SJCRH30 (cell line): ENCODE measurements at regions not wholly inside any gene's neighbourhood (a gene's known extent, or its start where the extent isn't known, plus 50 kb on each side); places are given as distances from the start of the nearest gene placed in this dataset.

Experiments used
- DNase-seq, 2 experiments: peaks; one replicate each; pipeline ENCODE4 v3.0.0-alpha.2; 2015 to 2020
- H3K27ac ChIP-seq: fragments of 250-450 bp; sonication (Bioruptor Pico); 2 replicates; pipeline ENCODE4 v1.5.1; 2020; ENCODE audit warnings: mild to moderate bottlenecking, moderate library complexity
- H3K27me3 ChIP-seq: fragments of 250-450 bp; sonication (Bioruptor Pico); 2 replicates; pipeline ENCODE4 v1.5.1; 2020; ENCODE audit warnings: mild to moderate bottlenecking, moderate library complexity
- H3K36me3 ChIP-seq: fragments of 250-450 bp; sonication (Bioruptor Pico); 2 replicates; pipeline ENCODE4 v1.5.1; 2020; ENCODE audit warnings: mild to moderate bottlenecking, moderate library complexity
- H3K4me1 ChIP-seq: fragments of 250-450 bp; sonication (Bioruptor Pico); 2 replicates; pipeline ENCODE4 v1.5.1; 2020; ENCODE audit warnings: mild to moderate bottlenecking, moderate library complexity
- H3K4me3 ChIP-seq: fragments of 250-450 bp; sonication (Bioruptor Pico); 2 replicates; pipeline ENCODE4 v1.5.1; 2020; ENCODE audit warnings: mild to moderate bottlenecking, moderate library complexity
- H3K9me3 ChIP-seq: fragments of 250-450 bp; sonication (Bioruptor Pico); replicated peaks from 2 replicates; pipeline ENCODE4 v1.5.1; 2020; ENCODE audit warnings: mild to moderate bottlenecking, moderate library complexity

DNA sequence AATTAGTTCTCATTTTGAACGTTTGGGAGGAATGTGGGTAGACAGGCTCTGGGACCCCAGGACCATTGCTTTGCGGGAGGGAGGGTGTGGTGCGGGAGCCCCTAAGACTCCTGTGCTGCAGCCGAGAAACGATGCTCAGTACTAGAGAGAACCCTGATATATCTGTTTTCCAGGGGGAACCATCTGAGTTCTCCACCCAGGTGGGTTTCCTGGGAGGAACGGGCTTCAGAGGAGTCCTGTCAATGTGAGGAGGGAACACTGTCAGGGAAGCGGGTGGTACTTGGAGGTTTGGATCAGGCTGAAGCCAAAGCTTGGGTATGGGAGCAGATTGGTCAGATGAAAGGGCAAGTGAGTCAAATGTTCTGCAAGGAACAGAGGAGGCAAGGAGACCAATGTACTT lies 358.0 kb downstream of the FGF9 start:
- Histone ChIP-seq H3K27me3 (no peaks in the 10 kb centered on the region), H3K4me3 (no peak overlapping the region), H3K9me3 (no peaks in the 10 kb centered on the region), H3K27ac (no peak overlapping the region), H3K36me3 (no peaks in the 10 kb centered on the region), H3K4me1 (no peaks in the 10 kb centered on the region)
- DNase-seq, result no peak

DNA sequence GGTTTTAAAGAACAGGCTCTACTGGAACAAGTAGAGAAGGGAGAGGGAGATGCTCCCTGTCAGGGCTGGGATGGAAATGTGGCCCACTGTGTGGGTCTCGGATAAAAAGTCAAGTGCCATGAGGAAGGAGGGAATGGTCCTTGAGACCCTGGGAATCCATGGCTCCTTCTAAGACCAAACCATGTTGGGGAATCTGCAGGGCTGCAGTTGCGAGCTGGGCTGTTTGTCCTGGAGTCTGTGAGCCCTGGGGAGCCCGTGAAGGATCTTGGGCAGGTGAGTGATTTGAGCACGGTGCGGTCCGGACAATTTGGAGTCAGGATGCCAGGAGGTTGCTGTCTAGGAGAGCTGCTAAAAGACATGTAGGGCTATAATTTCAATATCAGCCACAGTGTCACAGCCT lies 359.4 kb downstream of the FGF9 start:
- no peak for DNase-seq
- Histone ChIP-seq H3K4me3 (no peak overlapping the region), H3K9me3 (no peaks in the 10 kb centered on the region), H3K27me3 (no peaks in the 10 kb centered on the region), H3K27ac (no peak overlapping the region), H3K36me3 (no peaks in the 10 kb centered on the region), H3K4me1 (no peaks in the 10 kb centered on the region)

DNA sequence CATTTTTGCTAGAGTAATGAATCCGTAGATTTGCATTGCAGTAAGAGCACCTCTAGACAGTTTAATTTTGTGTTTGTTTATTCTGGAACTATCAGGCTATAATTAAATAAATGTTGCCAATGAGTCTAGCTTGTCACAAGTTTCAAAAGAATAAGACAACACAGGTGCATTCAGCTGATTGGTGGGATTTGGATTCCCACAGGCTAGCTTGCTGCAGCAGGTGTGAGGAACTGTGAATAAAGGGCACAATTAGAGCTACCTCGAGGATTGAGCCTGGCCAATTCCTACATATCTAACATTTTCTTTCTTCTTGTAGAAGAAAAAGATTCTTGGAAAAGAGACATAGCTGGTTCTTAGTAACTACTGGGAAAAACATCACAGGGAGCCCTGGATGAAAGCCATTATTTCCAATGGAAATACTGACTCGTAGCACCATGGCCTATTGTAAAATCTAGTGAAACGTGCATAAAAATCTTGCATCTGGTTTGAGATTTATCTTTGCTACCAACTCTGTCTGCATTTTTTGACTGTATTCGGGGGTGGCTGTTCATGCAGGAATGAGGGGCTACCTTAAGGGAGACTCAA lies 360.9 kb downstream of the FGF9 start:
- no peak for DNase-seq
- Histone ChIP-seq H3K27ac (no peak overlapping the region), H3K4me3 (no peak overlapping the region), H3K27me3 (no peaks in the 10 kb centered on the region), H3K9me3 (no peaks in the 10 kb centered on the region), H3K4me1 (no peaks in the 10 kb centered on the region), H3K36me3 (no peaks in the 10 kb centered on the region)

DNA sequence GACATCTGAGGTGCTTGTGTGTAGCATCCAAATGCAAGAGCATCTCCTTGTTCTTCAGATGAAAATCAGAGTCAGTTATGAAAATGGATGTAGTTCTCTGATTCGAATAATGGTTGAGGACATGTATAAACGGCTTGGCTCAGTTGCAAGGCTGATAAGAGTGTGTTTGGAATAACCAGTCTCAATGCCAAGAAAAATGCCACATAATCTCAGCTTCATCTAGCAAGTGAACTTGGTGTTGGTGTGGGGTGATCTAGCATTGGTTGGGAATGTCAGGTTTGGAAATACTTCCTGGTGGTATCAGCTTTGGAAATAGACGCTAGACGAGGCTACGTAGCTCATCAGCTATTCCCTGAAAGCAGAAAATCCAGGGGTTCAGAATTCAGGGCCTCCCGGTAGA lies 362.0 kb downstream of the FGF9 start:
- no peak for DNase-seq
- no peaks in the 10 kb centered on the region for H3K4me1 ChIP-seq
- H3K4me3 ChIP-seq, result no peak overlapping the region
- no peak overlapping the region for H3K27ac ChIP-seq
- no peaks in the 10 kb centered on the region for H3K27me3 ChIP-seq
- no peaks in the 10 kb centered on the region for H3K9me3 ChIP-seq
- no peaks in the 10 kb centered on the region for H3K36me3 ChIP-seq

DNA sequence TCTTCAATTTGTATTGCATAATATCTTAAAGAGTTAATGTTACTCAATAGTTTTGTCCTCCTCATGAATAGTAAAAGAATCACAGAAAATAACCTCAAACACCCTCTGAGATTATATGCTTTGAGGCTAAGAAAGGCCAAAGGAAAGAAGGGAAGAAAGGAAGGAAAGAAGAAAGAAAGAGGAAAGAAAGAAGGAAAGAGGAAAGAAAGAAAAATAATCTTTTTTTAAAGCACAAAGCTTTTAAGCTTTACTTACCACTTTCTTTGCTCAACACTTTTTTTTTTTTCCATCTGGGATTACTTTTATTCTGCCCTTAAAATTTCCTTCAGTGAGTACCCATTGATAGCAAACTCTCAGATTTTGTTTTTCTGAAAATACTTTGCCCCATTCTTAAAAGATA lies 369.1 kb downstream of the FGF9 start:
- Histone ChIP-seq H3K4me3 (no peak overlapping the region), H3K36me3 (no peaks in the 10 kb centered on the region), H3K9me3 (no peaks in the 10 kb centered on the region), H3K27me3 (no peaks in the 10 kb centered on the region), H3K4me1 (no peaks in the 10 kb centered on the region), H3K27ac (no peak overlapping the region)
- no peak for DNase-seq

DNA sequence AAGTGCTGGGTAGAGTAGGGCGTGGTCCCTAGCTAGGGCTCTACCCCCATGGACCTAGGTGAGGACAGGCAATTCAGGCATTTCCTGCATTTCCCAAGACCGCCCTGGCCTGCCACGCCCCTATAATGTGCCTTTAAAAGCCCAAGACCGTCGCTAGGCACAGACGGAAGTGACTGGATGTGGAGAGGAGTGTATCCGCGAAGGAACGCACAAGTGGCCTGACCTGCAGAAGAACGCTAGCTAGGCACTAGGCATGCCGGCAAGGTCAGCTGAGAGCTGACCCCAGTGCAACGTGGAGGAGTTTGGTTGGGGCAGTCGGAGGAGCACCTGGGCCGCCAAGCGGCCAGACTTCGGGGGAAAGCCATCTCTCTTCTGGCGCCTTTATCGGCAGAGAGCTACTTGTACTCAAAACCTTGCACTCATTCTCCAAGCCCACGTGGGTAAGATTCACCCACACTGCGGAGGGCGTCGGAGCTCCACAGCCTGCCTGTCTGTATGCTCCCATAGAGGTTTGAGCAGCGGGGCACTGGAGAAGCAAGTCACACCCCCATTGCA lies 370.0 kb downstream of the FGF9 start:
- no peaks in the 10 kb centered on the region for H3K4me1 ChIP-seq
- no peaks in the 10 kb centered on the region for H3K9me3 ChIP-seq
- no peak overlapping the region for H3K27ac ChIP-seq
- H3K36me3 ChIP-seq, result no peaks in the 10 kb centered on the region
- no peak overlapping the region for H3K4me3 ChIP-seq
- H3K27me3 ChIP-seq, result no peaks in the 10 kb centered on the region
- DNase-seq, result no peak

DNA sequence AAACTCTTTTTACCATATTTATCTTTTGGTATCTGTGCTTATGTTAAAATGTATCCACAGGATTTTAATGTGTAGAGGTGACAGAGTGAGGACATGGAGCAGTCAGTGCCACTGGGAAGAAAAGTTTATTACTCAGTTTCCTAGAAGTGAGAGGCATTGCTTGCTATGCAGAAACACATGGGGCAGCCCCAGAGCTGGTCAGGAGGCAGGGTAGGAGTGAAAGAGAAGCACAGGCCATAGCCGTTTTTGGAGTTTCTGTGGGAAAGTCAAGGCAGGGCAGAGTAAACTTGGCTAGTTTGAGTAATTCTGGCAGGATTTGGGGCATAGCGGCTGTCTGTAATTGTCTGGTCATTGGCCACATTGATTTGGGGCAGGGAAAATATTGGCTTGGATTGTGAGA lies 370.9 kb downstream of the FGF9 start:
- H3K4me1 ChIP-seq, result no peaks in the 10 kb centered on the region
- H3K9me3 ChIP-seq, result no peaks in the 10 kb centered on the region
- no peak for DNase-seq
- no peak overlapping the region for H3K27ac ChIP-seq
- no peak overlapping the region for H3K4me3 ChIP-seq
- H3K27me3 ChIP-seq, result no peaks in the 10 kb centered on the region
- no peaks in the 10 kb centered on the region for H3K36me3 ChIP-seq

DNA sequence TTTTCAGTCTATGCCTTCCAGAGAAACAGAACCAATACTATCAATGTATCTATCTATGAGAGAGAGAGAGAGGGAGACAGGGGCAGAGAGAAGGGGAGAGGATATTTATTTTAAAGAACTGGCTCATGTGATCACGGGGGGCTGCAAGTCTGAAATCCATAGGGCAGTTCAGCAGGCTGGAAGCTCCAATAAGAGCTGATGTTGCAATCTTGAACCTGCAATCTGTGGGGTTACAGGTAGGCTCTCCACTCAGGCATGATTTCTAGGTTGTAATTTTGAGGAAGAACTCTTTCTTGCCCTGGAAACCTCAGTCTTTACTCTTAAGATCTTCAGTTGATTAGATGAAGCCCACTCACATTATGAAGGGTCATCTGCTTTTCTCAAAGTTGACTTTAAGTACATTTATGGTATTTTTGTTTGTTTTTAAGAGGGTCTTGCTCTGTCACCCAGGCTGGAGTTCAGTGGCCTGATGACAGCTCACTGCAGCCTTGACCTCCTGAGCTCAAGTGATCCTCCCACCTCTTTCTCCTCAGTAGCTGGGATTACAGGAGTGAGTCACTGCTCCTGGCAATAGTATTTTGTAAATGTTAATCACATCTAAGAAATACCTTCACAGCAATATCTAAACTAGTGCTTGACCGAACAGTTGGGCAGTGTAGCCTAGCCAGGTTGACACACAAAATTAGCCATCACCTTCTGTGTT lies 376.4 kb downstream of the FGF9 start:
- Histone ChIP-seq H3K36me3 (no peaks in the 10 kb centered on the region), H3K27me3 (0 out of 2 replicates have a peak, but pooled peaks cover 4% of the 10 kb centered on the region), H3K9me3 (no peaks in the 10 kb centered on the region), H3K4me3 (no peak overlapping the region), H3K27ac (no peak overlapping the region), H3K4me1 (no peaks in the 10 kb centered on the region)
- DNase-seq, result no peak

DNA sequence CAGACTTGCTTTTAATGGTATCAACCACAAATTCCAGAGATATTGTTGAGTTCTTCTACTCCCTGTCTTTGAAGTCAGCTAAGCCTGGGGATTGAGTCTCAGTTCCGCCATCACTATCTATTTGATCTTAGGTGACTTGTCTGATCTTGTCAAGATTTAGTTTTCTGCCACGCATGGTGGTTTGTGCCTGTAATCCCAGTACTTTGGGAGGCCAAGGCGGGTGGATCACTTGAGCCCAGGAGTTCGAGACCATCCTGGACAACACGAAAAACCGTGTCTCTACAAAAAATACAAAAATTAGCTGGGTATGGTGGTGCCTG lies 376.9 kb downstream of the FGF9 start:
- Histone ChIP-seq H3K27me3 (0 out of 2 replicates have a peak, but pooled peaks cover 4% of the 10 kb centered on the region), H3K4me1 (no peaks in the 10 kb centered on the region), H3K27ac (no peak overlapping the region), H3K4me3 (no peak overlapping the region), H3K9me3 (no peaks in the 10 kb centered on the region), H3K36me3 (no peaks in the 10 kb centered on the region)
- no peak for DNase-seq

DNA sequence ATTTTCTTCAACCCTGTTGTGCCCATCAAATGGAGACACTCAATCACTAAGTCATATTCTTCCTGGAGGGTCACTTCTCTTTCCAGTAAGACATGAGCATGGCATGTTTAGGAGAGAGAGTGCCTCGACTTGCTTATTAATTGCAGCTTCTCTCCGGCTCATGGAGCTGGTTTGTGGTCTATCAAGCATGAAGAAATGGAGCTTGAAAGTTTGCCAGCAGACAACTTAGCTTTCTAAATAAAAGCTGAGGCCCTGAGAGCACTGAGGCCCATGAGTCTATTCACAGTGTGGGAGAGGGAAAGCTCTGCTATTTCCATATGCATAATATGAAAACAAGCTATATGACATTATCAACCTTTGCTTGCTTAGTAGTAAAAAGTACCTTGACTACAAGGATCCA lies 378.5 kb downstream of the FGF9 start:
- H3K9me3 ChIP-seq, result no peaks in the 10 kb centered on the region
- no peak overlapping the region for H3K4me3 ChIP-seq
- no peaks in the 10 kb centered on the region for H3K4me1 ChIP-seq
- no peaks in the 10 kb centered on the region for H3K36me3 ChIP-seq
- H3K27ac ChIP-seq, result no peak overlapping the region
- peaks cover 4% of the 10 kb centered on the region; the same call in 1 of the 2 replicates for H3K27me3 ChIP-seq
- DNase-seq, result no peak

DNA sequence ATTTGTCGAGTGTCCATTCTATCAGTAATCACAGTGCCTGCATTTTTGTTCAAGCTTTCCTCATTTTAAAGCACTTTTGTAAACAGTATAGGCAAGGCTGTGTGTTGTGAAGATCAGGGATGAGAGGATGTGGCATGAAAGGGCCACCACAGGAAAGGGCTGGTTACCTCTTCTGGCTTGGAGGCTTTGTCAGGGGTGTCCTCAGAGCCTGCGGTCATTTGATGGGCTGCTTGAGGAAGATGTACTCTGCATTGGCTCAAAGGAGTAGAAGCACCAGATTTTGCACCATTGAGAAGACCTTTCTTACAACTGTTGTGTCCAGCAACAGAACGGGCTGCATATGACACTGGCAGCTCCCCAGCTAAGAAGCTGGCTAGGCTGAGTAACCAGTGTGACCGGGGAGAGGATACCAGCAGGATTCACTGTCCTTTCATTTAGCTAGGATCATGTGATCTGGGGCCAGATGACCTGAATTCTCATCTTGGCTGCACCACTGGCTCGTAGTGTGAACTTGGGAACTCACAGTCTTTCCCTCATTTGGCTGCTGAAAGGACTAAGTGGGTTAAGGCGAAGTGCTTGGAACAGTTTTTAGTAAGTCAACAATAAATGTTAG lies 380.2 kb downstream of the FGF9 start:
- Histone ChIP-seq H3K9me3 (no peaks in the 10 kb centered on the region), H3K4me1 (no peaks in the 10 kb centered on the region), H3K4me3 (no peak overlapping the region), H3K36me3 (no peaks in the 10 kb centered on the region), H3K27ac (no peak overlapping the region), H3K27me3 (peaks cover 11% of the 10 kb centered on the region)
- DNase-seq, result no peak

DNA sequence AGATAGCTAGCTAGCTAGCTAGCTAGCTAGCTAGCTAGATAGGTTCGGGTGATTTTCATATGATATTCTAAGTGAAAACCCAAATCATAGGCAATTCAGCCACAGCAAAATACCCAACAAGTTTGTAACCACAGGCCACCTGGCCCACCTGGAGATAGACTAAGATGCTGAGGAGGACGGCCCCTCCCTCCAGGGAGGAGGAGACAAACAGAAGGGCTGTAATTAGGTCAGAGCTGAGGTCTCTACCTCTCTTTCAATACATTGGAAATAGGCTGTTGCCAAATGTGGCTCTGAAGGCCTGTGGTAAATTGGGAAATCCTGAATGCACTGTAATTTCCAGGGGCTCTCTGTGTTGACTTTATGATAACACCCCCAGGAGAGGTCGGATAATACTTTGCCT lies 382.2 kb downstream of the FGF9 start:
- Histone ChIP-seq H3K4me3 (no peak overlapping the region), H3K9me3 (no peaks in the 10 kb centered on the region), H3K4me1 (no peaks in the 10 kb centered on the region), H3K36me3 (no peaks in the 10 kb centered on the region), H3K27me3 (peaks cover 7% of the 10 kb centered on the region), H3K27ac (no peak overlapping the region)
- no peak for DNase-seq

DNA sequence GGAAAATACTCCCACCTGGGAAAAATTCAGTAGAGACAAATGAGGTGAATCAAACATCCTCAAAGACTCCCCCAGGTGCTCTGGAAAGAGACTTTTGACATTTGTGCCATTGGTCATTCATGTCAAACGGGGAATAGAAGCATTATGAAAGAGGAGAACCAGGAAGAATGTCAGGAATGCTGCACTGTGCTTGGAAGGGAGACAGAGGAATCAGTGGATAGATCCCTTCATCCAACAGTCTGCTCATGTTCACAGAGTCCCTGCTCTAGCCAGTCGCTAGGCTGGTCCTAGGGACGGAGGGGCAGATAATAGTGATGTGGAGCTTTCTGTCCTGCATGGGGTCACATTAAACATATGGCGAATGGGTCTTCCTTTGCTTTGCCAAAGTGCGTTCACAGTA lies 384.4 kb downstream of the FGF9 start:
- Histone ChIP-seq H3K36me3 (no peaks in the 10 kb centered on the region), H3K4me1 (no peaks in the 10 kb centered on the region), H3K27ac (no peak overlapping the region), H3K27me3 (peaks cover 7% of the 10 kb centered on the region), H3K9me3 (no peaks in the 10 kb centered on the region), H3K4me3 (no peak overlapping the region)
- no peak for DNase-seq

DNA sequence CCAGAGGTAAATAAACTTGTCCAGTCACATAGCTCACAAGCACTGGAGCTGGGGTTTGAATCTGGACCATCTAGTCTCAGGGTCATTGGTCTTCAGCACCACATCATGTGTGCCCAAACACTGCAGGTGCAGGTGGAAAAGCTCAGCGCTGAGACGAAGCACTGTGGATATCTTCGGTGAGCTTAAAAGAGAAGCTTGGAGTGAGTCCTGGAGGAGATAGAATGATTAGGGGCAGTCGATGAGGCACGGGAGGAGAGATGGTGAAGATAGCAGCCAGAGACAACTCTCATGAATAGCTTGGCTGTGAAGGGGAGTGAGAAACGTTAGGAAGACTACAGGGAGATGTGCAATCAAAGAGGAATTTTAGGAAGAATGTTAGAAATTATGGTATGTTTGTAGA lies 389.3 kb downstream of the FGF9 start:
- no peak overlapping the region for H3K4me3 ChIP-seq
- H3K4me1 ChIP-seq, result no peaks in the 10 kb centered on the region
- no peaks in the 10 kb centered on the region for H3K9me3 ChIP-seq
- no peak overlapping the region for H3K27ac ChIP-seq
- no peak for DNase-seq
- H3K27me3 ChIP-seq, result no peaks in the 10 kb centered on the region; the same call in 1 of the 2 replicates
- no peaks in the 10 kb centered on the region for H3K36me3 ChIP-seq

DNA sequence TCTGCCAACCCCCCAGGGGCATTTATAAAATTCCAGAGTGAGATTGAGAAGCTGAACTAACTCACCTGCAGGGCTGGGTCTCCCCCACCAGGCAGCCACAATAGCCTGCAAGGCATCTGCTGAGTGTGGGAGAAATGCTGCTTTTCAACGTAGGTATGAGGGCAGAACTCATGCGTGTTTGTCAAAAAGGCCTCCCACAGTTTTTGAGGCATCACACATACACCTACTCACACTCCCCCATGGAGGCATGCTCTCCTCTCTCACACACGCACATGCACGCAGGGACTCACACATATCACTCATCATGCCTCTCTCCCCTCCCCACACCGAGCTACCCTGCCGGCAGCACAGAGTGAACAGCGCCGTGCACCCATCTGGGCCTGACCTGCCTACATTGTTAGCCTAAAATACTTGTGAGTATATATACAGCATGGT lies 390.5 kb downstream of the FGF9 start:
- DNase-seq, result no peak
- H3K4me1 ChIP-seq, result no peaks in the 10 kb centered on the region
- H3K9me3 ChIP-seq, result no peaks in the 10 kb centered on the region
- H3K36me3 ChIP-seq, result no peaks in the 10 kb centered on the region
- H3K27ac ChIP-seq, result no peak overlapping the region
- no peaks in the 10 kb centered on the region; the same call in 1 of the 2 replicates for H3K27me3 ChIP-seq
- H3K4me3 ChIP-seq, result no peak overlapping the region
